GM12874 (cell line): ENCODE measurements at regions not wholly inside any gene's neighbourhood (a gene's known extent, or its start where the extent isn't known, plus 50 kb on each side); places are given as distances from the start of the nearest gene placed in this dataset.

Experiments used
- CTCF ChIP-seq: IDR thresholded peaks from 2 replicates; pipeline ENCODE4 v1.5.1; 2011; ENCODE audit warnings: low read depth, mild to moderate bottlenecking, control low read depth, low read length, moderate library complexity; ENCODE audit not compliant: insufficient read depth

- no peak for TF ChIP-seq CTCF
Observed at GRCh38 chr22:26798462-26799065, 141.2 kb downstream of the MIAT start.

GRCh38 chr22:26800858-26801257, 143.5 kb downstream of the MIAT start:
- TF ChIP-seq CTCF, result no peak

GRCh38 chr22:26801449-26801848, 144.1 kb downstream of the MIAT start:
- no peak for TF ChIP-seq CTCF

GRCh38 chr22:26804315-26804714, 146.9 kb downstream of the MIAT start:
- TF ChIP-seq CTCF, result no peak

GRCh38 chr22:26804911-26805539, 147.6 kb downstream of the MIAT start:
- TF ChIP-seq CTCF, result no peak

- no peak for TF ChIP-seq CTCF
Observed at GRCh38 chr22:26806445-26807175, 149.2 kb downstream of the MIAT start.

GRCh38 chr22:26811647-26811992, 154.2 kb downstream of the MIAT start:
- no peak for TF ChIP-seq CTCF
